GM10266 (cell line): ENCODE measurements at regions not wholly inside any gene's neighbourhood (a gene's known extent, or its start where the extent isn't known, plus 50 kb on each side); places are given as distances from the start of the nearest gene placed in this dataset.

Experiments used
- DNase-seq: peaks from one replicate; pipeline ENCODE4 v3.0.0; 2012; ENCODE audit errors: extremely low spot score
- CTCF ChIP-seq: IDR thresholded peaks from 2 replicates; pipeline ENCODE4 v1.5.1; 2012; ENCODE audit warnings: mild to moderate bottlenecking, low read depth; ENCODE audit not compliant: control insufficient read depth, insufficient read depth; ENCODE audit errors: missing control alignments

- no peak for DNase-seq
- no peak for TF ChIP-seq CTCF
Measured at GRCh38 chr4:58214376-58214775, 1104.2 kb upstream of the IGFBP7 start.

- no peak for TF ChIP-seq CTCF
Measured at GRCh38 chr4:58209551-58209950, 1099.4 kb upstream of the IGFBP7 start.

DNA sequence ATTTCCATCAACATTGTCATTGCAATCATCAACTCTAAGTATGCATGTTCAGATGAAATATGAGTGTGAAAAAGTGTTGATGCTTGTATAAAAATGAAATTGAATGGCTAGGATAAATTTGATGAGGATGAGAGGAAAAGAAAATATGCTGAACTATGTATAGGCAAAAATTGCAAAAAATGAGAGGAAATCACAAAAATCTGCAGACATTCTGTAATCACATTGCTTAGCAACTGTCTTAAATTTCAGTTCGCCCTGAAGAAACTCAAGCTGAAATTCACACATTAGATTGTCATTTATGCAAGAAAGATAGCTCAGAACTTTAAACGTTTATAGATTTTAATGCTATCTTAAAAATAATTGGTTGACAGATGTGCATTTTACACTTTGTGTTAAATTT, 1098.8 kb upstream of the IGFBP7 start:
- no peak for TF ChIP-seq CTCF
- no peak for DNase-seq

More at GRCh38 chr4:58209551-58209950, 1099.4 kb upstream of the IGFBP7 start:
- no peak for DNase-seq

DNA sequence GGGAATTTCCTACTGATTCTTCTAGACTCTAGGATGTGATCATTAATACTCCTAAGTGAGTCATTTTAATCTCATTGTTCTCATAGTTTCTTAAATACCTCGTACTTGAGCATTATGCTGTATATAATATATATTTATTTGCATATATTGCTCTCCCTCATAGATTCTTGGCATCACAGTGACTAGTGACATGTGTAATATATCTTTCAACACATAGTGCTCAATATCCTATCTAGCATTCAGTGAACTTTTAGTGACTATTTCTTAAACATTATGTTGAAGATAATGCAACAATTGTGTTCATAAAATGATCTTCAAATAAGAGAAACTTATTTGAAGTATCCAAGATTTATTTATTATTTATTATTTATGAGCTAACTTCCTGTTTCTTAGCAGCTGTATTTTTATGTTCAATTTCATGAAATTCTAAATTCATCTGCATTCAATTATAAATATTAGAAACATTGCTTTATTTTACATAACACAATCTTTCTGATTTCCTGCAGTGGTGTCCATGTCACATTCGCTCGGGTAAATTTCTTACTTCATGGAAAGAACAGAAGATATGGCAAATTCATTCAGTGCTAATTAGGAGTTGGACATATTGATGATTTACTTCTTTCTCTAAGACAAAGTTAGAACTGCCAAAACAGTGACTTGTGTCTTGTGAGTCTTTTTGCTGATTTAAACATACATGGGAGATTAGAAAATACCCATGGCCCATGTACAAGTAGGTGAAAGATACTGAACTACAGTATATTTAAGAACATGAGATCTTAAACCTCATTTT, 1095.5 kb upstream of the IGFBP7 start:
- no peak for TF ChIP-seq CTCF
- no peak for DNase-seq

- DNase-seq: no peak
- no peak for TF ChIP-seq CTCF
Measured at GRCh38 chr4:58192217-58192616, 1082.0 kb upstream of the IGFBP7 start.

- TF ChIP-seq CTCF: no peak
- DNase-seq: no peak
Measured at GRCh38 chr4:58191109-58191508, 1080.9 kb upstream of the IGFBP7 start.

DNA sequence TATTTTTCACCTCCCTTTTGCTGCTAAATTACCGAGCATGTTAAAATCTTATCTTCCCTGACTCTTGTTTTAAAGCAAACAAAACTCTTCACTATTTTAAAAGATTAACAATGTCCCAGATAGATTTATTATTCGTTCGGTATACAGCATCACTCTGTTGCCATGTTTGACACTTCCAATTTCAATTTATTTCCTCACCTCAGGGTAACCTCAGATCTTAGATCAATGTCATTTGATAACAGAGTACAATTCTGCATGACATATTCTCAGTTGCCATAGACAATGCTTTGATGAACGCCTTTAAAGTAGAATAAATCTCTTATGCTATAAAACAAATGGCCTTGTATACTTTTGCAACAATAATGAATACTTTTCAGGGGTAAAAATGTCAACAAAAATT, 1078.1 kb upstream of the IGFBP7 start:
- no peak for DNase-seq
- TF ChIP-seq CTCF: no peak
